GM19240 (cell line): ENCODE measurements at regions not wholly inside any gene's neighbourhood (a gene's known extent, or its start where the extent isn't known, plus 50 kb on each side); places are given as distances from the start of the nearest gene placed in this dataset.

Source experiments
- DNase-seq: peaks from one replicate; pipeline ENCODE4 v3.0.0; 2011; ENCODE audit warnings: low spot score; ENCODE audit not compliant: insufficient read length

DNA sequence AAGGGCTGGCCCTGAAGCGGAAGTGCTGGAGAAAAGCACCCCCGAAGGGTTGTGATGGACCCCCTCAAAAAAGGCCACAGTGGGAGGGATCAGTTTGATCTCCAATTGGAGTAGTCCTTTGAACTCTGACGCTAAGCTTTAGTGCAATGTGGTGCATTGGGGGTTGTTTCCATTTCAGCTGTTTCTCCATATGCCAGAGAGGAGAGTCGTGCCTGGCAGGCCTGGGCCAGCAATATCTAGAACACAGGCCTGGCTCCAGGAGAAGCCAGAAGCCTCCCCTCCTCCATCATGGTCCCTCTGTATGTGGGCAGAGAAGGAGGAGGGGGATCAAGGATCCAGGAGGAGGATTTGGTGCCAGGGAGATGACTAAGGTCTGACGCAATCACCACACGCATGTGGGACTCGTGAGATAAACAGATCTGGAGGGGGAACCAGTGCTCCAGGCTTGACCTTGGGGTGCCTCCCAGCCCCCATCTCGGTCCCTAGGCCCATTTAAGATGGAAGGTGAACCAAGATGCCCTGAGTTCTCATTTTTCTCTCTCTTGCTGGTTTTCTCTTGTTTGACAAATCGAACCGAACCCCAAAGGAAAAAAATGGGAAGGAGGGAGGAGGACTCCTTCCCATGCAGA, 517.4 kb upstream of the JARID2 start:
- no peak for DNase-seq

- DNase-seq, result no peak
Observed at GRCh38 chr6:14729129-14729871, 516.6 kb upstream of the JARID2 start.

DNA sequence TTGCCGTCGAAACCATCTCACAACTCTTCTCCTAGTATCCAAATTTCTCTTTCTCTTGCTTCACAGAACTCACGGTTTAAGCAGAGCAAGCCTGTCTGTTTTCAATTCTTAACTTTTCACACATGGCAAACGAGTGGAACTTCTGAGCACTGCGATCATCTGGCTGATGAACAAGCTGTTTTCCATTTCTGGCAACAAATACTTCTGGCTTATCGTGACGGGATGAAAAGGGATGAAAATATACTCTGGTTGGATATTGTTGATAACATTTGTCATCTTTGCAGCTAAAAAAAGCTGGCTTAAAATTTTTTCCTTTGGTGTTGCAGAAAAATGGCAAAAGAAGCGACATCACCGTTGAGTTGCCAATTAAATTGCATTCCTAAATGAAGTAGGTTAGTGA, 515.2 kb upstream of the JARID2 start:
- DNase-seq, result no peak

DNA sequence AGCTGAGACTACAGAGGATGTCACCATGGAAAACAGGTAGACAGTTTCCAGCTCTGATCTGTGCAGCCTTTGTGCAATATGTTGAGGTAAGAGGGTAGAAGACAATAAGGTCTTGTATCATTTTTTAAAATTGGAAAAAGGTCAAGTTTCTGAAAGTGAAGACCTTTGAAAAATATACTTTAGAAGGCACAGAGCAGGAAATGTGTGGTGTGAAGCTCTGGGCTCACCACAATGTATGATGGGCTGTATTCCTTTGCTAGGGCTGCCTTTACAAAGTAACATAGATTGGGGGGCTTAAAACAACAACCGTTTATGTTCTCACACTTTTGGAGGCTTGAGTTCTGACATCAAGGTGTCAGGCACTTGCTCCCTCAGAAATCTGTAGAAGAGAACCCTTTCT, 514.3 kb upstream of the JARID2 start:
- DNase-seq, result no peak

GRCh38 chr6:14732226-14732843, 513.5 kb upstream of the JARID2 start:
- DNase-seq, result no peak

DNA sequence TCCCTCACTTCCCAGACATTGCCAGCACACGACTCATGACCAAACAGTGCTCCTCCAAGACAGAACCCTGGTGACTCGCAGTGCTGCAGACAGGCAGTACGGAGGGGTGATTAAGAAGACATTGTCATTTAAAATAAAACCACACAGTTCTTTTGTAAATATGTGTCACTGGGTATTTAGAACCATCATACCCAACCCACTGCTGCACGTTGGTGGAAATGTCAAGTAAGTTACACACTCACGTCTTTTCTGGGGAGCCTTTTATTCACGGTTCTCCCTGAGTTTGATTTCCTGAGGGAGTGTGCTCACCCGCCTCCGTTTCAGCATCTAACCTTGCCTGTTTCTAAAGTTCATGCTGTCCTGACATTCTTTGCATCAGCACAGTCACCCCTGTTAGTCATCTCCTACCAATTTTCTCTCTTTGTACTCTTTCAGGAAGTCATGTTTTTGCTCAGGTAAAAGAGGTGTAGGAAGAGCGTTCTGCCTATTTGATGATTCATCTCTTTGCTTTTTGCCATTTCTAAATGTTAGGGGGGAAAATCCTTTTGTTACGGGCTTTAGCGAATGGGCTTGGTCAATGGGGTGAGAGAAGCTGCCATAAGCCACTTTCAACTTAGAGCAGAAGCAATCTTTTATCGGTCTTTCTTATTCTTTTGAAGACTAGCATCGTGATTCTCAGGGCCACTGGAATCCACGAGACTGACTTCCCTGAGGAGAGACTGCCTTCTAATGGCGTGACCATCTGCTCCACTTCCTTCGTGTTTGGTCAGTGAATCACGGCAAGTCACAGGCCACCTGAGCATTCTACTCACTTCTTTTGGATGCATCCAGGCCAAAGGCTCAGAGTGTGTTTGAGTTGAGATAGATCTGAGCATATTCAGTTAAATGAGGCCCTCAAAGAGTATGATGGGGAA, 512.8 kb upstream of the JARID2 start:
- DNase-seq, result no peak

GRCh38 chr6:14734052-14734415, 511.8 kb upstream of the JARID2 start:
- DNase-seq, result no peak

DNA sequence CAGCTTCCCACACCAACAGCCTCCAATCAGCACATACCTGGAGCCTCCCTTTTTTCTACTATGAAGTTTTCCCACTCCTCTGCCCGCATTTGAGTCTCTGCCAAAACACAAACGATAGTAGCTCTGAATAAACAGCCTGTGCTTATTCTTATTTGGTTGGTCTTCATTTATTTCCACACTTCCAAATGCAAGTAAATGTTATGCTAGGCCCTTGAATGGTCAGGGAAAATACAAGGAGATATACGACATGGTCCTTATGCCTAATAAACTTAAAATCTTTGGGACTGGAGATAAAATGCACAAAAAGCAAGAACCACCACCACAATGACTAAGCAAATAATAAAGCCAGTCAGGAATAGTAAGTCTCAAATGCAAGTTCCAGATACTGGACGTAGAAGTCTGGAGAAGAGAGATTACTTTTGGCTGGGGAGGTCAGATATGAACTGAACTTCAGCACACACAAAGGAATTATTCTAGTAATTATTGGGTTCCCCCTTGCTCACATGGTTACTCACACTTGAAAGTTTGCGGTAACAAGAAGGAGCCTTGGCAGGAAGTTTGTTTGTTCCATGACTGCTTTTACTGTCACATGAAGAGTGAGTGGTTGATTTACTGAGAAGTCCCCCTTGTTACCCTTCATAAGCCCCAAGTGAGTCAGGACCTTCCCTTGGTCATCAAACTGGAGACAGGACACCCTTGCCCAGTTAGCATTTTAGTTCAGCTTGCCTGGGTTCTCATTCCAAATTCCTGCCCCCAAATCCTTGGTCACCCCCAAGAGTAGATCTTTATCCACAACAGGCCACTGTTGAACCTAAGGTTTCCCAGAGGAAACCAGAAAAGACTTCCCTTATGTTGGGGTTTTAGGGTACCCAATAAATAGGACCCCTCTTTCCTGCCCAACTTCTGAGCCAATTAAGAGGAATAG, 511.2 kb upstream of the JARID2 start:
- DNase-seq, result no peak

DNA sequence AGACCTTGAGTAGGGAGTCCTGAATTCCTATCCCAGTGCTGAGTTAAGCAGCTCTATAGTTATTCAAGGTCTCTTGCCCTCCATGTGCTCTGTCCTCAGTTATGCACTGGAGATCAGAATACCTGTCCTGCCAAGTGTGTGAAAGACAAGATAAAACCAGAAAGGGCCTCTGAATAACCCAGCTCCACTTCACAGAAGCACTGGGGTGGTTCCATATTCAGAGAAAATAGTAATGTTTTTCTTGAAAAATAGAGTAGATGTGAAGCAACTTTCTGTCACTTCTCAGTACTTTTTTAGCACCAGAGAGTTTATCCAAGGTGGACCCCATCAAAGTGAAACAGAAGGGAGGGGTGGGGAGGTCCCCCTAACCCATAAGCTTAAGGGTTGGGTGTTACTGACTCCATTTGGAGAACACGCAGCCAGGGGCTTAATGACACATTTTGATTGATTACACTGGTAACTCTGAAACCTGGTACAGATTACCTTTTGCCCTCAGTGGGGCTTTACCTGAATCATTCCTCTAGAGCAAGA, 509.8 kb upstream of the JARID2 start:
- DNase-seq, result no peak

- no peak for DNase-seq
Observed at GRCh38 chr6:14736554-14736953, 509.3 kb upstream of the JARID2 start.

GRCh38 chr6:14738497-14738896, 507.4 kb upstream of the JARID2 start:
- no peak for DNase-seq

- no peak for DNase-seq
Observed at GRCh38 chr6:14738933-14739332, 506.9 kb upstream of the JARID2 start.

- no peak for DNase-seq
Observed at GRCh38 chr6:14739827-14740226, 506.0 kb upstream of the JARID2 start.

- DNase-seq, result no peak
Observed at GRCh38 chr6:14742171-14742570, 503.7 kb upstream of the JARID2 start.

DNA sequence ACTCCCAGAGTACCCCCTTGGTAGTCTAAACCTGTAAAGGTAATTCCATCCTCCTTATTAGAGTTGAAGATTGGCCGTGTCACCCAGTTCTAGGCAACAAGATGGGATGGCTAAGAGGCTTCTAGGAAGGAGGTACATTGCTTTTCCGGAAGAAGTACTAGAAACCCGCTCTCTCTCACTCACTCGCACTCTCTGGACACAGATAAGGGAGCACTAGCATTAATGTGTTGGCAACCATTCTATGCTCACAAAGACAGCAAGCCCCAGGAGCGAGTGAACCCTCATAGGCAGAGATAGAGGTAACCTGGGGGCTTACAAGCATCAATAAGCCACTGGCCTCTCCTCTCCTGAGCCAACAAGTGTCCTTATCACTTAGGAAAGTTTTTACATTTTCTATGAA, 503.2 kb upstream of the JARID2 start:
- no peak for DNase-seq

- no peak for DNase-seq
Observed at GRCh38 chr6:14743144-14743473, 502.8 kb upstream of the JARID2 start.

DNA sequence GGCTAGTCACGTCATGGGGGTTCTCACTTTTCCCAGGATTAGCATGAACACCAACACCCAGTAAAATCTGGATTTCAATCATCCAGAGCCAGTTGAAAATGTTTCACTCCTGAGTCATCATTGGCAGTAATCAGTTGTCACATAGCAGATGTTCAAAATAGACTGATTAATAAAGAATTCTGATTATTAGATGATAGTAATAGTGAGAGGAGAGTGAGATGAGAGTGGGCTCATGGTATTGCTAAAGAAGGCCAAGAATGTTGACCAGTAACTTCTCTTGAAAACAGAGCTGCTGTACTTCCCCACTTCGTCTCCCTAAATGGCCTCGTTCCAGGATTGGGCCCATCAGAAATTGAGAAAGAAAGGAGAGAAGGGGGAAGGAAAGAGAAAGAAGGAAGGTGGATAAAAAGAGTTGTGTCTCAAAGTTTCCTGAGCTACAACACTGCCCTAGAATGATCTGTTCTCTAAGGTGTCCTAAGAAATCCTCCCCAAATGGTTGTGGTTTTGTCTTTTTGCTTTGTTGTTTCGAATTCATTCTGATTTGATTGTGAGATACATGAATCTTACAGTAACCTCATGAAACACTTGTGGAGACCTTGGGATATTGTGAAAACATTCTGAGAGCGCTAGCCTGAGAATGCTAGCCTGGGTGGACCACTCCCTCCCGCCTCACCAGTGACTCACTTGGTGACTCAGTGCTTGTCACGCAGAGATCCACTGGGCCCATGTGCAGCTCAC, 502.2 kb upstream of the JARID2 start:
- DNase-seq, result no peak

DNA sequence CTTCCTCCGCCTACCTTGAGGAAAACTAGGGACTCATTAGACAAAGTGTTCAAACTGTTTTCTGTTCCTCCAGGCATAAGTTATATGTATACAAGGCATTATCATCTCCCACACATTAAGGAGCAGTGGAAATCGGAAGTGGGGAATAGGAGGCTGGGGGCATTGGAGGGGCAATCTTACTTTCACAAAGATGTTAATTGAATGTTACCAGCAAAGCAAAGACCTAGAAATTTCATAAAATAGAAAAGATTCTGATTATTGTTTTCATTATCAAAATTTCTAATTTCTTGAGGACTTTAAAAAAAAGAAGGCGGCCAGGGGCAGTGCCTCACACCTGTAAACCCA, 501.7 kb upstream of the JARID2 start:
- DNase-seq, result no peak

DNA sequence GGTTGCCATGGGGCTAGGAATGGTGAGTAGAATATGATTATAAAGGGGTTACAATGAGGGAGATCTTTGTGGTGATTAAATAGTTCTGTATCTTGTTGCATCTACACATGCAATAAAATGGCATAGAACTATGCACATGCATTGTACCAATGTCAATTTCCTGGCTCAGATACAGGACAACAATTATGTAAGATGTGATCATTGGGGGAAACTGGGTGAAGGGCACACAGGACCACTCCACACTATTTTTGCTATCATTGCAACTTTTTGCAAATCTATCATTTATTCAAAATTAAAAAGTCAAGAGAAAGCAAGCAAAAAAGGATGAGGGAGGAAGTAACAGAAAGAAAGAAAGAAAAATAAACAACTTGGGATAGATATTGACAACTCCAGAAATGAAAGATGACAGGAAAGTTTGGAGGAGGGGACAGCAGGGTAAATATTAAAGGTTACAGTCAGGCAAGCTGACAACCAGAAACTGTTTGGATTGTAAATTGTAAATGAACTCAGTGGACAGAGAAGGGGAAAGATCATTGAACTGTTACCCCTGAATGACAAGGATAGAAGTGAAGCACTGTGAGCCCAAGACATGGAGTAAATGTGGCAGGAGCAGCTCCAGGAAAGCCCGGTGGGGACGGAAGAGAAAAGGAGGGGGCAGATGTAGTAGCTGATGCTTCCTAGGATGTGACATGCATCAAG, 499.6 kb upstream of the JARID2 start:
- no peak for DNase-seq
